GM19455 (cell line): ENCODE measurements at regions not wholly inside any gene's neighbourhood (a gene's known extent, or its start where the extent isn't known, plus 50 kb on each side); places are given as distances from the start of the nearest gene placed in this dataset.

Experiments used
- ATAC-seq: cut with Tn5 transposase; IDR thresholded peaks from one replicate; pipeline ENCODE4 v1.9.1; 2021; ENCODE audit not compliant: unreplicated experiment

DNA sequence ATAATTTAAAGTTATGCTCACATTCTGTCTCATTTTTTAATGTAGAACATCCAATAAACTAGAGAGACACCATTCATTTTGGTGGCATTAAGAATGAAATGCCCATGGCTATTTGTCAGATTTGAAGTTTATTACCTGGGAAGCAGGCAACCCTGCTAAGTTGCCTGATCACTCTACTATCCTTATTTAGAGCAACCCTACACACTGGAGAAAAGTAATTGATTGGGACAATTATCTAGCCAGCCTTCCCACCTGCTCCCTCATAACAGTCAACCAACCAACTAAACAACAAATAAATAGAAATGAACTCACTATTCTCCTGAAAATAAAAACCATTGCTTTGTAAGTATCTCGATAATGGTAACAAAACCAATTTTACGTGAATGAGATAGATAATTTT, 1129.0 kb upstream of the TENM4 start:
- ATAC-seq: no peak

GRCh38 chr11:80565231-80565630, 1124.4 kb upstream of the TENM4 start:
- ATAC-seq: no peak

- ATAC-seq: no peak
Measured at GRCh38 chr11:80562523-80563125, 1121.8 kb upstream of the TENM4 start.

GRCh38 chr11:80559942-80560341, 1119.1 kb upstream of the TENM4 start:
- no peak for ATAC-seq

DNA sequence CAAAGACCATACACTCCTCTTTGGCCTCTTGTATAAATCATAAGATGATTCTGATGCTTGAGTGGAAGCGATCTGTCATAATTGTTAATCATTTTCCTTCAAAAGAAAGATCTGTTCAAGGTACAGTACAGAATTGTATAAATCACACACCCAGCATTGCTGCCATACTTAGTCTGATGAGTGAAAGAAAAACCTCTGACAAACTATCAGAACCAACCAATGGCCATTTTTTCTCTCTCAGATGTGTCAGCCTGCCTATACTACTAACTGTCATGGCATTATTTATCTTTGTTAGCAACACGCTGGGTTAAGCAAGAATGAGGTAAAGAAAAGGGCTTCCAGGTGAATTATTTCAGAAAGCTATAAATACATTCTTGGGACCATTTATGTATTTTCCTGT, 1112.7 kb upstream of the TENM4 start:
- no peak for ATAC-seq

- ATAC-seq: no peak
Measured at GRCh38 chr11:80542704-80543103, 1101.9 kb upstream of the TENM4 start.

DNA sequence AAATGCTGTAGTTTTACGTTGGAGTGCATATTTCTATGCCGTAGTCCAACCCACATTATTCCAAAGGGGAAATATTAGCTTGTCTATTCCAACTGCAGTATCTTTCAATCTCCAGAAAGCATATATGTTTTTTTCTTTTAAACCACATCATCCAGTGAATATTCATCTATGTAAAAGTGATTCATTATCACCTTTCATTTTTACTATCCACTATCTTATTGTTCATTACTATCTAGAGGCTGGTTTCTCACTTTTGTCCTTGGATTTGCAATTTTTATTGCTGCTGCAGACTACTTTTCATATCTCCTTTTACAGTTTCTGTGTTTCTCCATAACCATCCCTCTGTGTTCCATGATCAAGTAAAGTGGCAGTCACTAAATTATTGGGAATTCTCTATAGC, 1097.2 kb upstream of the TENM4 start:
- no peak for ATAC-seq

DNA sequence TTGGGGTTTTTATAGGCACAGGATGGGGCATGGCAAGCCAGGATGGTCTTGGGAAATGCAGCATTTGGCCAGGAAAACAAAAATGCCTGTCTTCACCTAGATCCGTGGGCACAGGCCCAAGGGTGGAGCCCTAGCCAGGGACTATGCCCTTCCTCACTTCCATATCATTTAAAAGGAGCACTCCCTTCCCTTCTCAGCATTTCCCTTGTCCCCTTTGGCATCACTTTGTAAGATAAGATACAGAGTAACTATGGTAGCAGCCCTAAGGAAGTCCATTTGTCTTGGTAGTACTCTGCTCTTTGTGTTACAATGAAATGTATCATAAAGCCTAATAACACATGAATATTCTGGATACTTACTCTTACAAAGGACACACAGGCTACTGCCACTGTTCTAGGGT, 1092.6 kb upstream of the TENM4 start:
- no peak for ATAC-seq

DNA sequence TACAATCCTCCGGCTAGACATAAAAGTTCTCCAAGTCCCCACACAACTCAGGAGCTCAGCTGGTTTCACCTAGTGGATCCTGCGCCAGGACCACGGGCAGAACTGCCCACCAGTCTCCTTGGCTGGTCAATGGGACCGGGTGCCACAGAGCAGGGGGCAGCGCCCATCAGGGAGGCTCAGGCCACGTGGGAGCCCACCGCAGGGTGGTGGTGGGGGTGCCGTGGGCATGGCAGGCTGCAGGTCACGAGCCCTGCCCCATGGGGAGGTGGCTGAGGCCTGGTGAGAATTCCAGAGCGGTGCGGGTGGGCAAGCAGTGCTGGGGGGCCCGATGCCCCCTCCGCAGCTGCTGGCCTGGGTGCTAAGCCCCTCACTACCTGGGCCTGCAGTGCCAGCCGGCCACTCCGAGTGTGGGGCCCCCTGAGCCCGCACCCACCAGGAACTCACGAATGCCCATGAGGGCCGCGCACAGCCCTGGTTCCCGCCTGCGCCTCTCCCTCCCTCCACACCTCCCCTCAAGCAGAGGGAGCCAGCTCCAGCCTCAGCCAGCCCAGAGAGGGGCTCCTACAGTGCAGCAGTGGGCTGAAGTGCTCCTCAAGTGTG, 1091.9 kb upstream of the TENM4 start:
- no peak for ATAC-seq

- no peak for ATAC-seq
Measured at GRCh38 chr11:80529726-80530125, 1088.9 kb upstream of the TENM4 start.

DNA sequence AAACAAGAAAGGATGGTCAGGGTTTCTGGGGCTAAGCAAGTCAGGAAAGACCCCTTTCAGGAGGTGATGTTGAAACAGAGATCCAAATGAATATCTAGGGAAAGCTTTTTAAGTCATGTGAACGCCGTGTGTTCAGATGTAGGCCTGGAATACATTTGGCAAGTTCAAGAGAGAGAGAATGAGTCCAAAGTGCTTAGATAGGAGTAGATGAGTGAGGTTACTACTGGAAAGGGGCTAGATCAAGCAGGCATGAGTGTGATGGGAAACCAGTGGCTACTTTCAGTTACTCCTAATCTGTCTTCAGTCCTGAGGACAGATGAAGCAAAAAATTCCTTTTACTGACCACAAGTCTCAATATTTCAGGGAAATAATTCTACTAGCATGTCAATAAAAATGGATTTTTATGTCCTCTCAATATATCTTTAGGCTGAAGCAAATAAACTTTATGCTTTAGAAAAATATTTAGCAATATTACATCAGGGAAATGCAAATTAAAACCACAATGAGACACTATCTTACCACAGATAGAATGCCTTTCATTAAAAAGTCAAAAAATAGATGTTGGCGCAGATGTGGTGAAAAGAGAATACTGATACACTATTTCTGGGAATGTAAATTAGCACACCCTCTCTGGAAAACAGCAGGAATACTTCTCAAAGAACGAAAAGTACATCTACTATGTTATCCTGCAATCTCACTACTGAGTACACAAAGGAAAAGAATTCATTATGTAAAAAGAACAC, 1085.0 kb upstream of the TENM4 start:
- no peak for ATAC-seq

- ATAC-seq: no peak
Measured at GRCh38 chr11:80524349-80524748, 1083.5 kb upstream of the TENM4 start.

DNA sequence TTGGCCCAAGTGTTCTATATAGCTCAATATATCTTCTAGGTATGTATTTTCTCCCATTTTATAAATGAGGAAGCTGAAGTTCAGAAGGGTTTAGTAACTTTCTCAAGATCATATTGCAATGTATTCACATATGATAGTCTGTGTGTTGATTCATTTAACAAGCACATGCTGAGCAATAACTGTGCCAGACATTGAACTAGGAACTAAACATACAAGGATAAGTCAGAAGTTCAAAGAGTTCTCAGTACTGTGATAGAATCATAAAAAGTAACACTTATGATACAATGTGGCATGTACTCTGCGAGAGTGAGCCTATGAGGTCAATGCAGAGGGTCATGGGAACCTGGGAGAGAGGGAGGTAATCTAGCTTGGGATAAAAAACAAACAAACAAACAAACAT, 1082.2 kb upstream of the TENM4 start:
- no peak for ATAC-seq

DNA sequence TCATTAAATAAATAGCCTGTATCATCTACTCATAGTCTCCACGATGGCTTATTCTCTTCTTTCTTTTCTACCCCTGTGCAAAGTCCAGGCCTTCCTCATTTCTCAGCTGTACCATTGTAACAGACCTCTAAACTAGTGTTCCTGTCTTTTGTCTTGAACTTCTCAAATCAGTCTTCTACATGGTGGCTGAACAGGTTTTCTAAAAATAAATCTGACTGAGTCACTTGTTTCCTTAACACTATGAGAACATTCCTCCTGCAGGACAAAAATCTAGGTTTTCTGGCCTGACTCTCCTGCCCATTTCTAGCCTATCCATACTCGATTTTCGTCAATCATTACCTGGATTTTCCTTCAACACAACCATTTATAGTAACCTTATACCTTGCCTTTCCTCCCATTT, 1080.8 kb upstream of the TENM4 start:
- ATAC-seq: no peak

- no peak for ATAC-seq
Measured at GRCh38 chr11:80520507-80520887, 1079.7 kb upstream of the TENM4 start.

- no peak for ATAC-seq
Measured at GRCh38 chr11:80519596-80520506, 1079.0 kb upstream of the TENM4 start.

DNA sequence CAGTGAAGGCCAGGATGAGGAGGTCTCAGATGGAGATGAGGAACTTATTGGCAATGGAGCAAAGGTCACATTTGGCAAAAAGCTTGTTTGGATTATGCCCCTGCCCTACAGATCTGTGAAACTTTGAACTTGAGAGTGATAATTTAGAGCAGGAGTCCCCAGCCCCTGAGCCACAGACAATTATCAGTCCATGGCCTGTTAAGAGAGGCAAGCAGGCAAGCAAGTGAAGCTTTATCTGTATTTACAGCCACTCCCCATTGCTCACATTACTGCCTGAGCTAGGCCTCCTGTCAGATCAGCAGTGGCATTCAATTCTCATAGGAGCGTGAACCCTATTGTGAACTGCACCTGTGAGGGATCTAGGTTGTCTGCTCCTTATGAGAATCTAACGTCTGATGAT, 1076.9 kb upstream of the TENM4 start:
- ATAC-seq: no peak

DNA sequence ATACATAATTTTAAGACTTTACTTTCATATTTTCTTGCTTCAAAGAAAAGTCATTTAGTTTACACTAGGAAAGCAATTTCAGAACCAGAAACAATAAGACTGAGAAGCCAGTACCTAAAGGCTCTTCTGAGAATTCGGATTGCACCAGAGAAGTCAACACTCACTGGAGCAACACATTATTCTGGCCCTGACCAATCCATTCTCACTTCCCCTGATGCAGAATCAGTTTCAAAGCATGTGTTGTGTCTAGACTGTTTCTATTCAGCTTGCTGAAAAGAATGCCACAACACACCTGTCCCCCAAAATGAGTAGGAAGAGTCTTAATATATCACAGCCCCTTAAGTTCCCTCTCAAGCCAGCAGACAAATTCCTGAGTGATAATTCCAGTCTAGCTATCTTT, 1074.3 kb upstream of the TENM4 start:
- no peak for ATAC-seq

DNA sequence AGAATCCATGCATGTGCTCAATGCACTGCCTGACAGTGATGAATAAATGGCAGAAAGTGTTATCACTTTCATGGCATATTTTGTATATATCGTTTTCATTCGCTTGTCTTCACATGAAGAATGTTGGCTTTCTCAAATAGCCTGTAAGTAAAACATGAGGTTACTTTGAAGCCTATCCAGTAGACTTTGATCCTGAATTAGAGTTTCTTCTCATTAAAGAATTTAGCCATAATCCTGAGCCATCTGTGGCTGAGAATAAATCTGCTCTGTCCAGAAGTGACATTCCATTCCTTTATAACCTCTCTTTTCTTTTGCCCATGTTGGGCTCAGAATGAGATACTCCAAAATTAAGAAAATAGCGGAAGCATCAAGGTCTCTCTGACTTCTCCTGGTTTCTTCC, 1071.7 kb upstream of the TENM4 start:
- no peak for ATAC-seq

DNA sequence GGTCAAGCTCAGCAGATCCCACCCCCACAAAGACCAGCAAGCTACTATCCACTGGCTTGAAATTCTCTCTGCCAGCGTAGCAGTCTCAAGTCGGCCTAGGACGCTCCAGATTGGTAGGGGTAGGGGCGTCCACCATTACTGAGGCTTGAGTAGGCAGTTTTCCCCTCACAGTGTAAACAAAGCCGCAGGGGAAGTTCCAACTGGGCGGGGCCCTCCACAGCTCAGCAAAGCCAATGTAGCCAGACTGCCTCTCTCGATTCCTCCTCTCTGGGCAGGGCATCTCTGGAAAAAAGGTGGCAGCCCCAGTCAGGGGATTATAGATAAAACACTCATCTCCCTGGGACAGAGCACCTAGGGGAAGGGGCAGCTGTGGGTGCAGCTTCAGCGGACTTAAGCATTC, 1064.9 kb upstream of the TENM4 start:
- no peak for ATAC-seq

GRCh38 chr11:80503990-80504389, 1063.2 kb upstream of the TENM4 start:
- no peak for ATAC-seq

DNA sequence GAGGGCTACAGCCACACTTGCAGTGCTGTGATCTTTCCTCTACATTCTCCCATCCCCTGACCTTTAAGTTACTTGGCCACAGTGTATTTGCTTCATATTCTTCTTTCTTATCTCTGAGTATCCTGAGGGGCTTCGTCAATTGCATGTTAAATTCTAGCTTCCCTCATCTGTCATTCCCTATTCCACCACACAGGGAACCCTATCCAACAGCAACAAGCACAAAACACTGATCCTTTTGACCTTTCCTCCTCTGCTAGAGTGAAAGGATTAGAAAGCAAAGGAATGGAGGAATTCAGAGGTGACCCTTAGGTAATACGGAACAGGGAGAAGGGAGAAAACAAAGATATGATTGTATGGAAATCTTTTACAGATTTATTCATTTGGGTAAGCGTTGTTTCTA, 1061.7 kb upstream of the TENM4 start:
- ATAC-seq: no peak
